Panc1 (cell line): ENCODE measurements at regions not wholly inside any gene's neighbourhood (a gene's known extent, or its start where the extent isn't known, plus 50 kb on each side); places are given as distances from the start of the nearest gene placed in this dataset.
"Not testable (repeated sequence)": the region's sequence is repeated elsewhere in the genome, so short reads cannot be mapped to it uniquely, and the experiment has no call there.

Source experiments
- ATAC-seq: fragments of 200-7000 bp; cut with Tn5 transposase; 2 replicates; pipeline ENCODE4 v1.9.1; 2020; ENCODE audit warnings: mild to moderate bottlenecking, moderate library complexity
- BruUV-seq: library from RNA; stranded (reverse); fragments of 400-500 nt; replicated peaks from 2 replicates; lab custom pipeline; 2021; lab: Mats Ljungman, UMichigan
- CTCF ChIA-PET: fragments of 300-600 bp; sonication (Branson Sonifier 250); formaldehyde crosslinking; loops from one replicate; lab custom pipeline; 2022; ENCODE audit warnings: antibody characterized with exemption; lab: Charles Lee
- POLR2A ChIA-PET: fragments of 300-600 bp; sonication (Branson Sonifier 250); formaldehyde crosslinking; loops from one replicate; lab custom pipeline; 2022; ENCODE audit warnings: antibody characterized with exemption; lab: Charles Lee
- DNase-seq: peaks from one replicate; pipeline ENCODE4 v3.0.0-alpha.2; 2010; ENCODE audit warnings: low read depth, low spot score
- H3K27ac ChIP-seq: 2 replicates; pipeline ENCODE4 v1.5.1; 2011; ENCODE audit warnings: mild to moderate bottlenecking, low read length, inconsistent platforms
- H3K27me3 ChIP-seq: fragments of 200-500 bp; sonication (Bioruptor generic); 2 replicates; pipeline ENCODE4 v1.6.0; 2014; ENCODE audit warnings: low read length, inconsistent platforms; ENCODE audit not compliant: control insufficient read depth, insufficient read depth
- H3K36me3 ChIP-seq: fragments of 200-500 bp; sonication (Bioruptor generic); 2 replicates; pipeline ENCODE4 v1.5.1; 2014; ENCODE audit warnings: inconsistent platforms, mild to moderate bottlenecking, low read length, moderate library complexity; ENCODE audit not compliant: control insufficient read depth, insufficient read depth
- H3K4me1 ChIP-seq: 2 replicates; pipeline ENCODE4 v1.5.1; 2011; ENCODE audit warnings: inconsistent platforms, mild to moderate bottlenecking, low read length, moderate library complexity; ENCODE audit not compliant: control insufficient read depth, insufficient read depth
- H3K4me3 ChIP-seq, 2 experiments: 2 replicates each; pipeline ENCODE4 v1.5.1; 2011 to 2012; ENCODE audit warnings: low read depth in 2 of 2, low read length in 2 of 2, mild to moderate bottlenecking in 2 of 2, inconsistent platforms in 1 of 2, moderate library complexity in 1 of 2
- H3K9me3 ChIP-seq: fragments of 200-500 bp; sonication (Bioruptor generic); 2 replicates; pipeline ENCODE4 v1.5.1; 2014; ENCODE audit warnings: low read depth, mild to moderate bottlenecking, inconsistent platforms, low read length, moderate library complexity; ENCODE audit not compliant: control insufficient read depth, insufficient read depth
- POLR2AphosphoS5 ChIP-seq: IDR thresholded peaks from 2 replicates; pipeline ENCODE4 v1.6.1; 2012; ENCODE audit warnings: mild to moderate bottlenecking, low read depth, low read length, moderate library complexity
- SIN3A ChIP-seq: IDR thresholded peaks from 2 replicates; pipeline ENCODE4 v1.6.1; 2012; ENCODE audit warnings: low read depth, mild to moderate bottlenecking, low read length, moderate library complexity, borderline replicate concordance; ENCODE audit not compliant: insufficient read depth
- TCF7L2 ChIP-seq: IDR thresholded peaks from 2 replicates; pipeline ENCODE4 v1.6.1; 2011; ENCODE audit warnings: mild to moderate bottlenecking, low read depth, low read length, inconsistent platforms
- in situ Hi-C: cut with HindIII; loops from 2 replicates; pipeline ENCODE4 v1.10.0; 2016; ENCODE audit warnings: low sequenced_read_pairs, low pct_unique_long_range_greater_than_20kb
- intact Hi-C: fragments of 100-400 bp; cut with micrococcal nuclease; formaldehyde crosslinking; loops from one replicate; pipeline ENCODE4 v1.10.0; 2022; ENCODE audit not compliant: unreplicated experiment
- TF ChIP-seq, protein P1 (sequence below), 2 experiments: IDR thresholded peaks; 2 replicates each; pipeline ENCODE4 v1.6.1; 2011 to 2012; ENCODE audit warnings: low read depth in 2 of 2, control low read depth in 1 of 2, low read length in 1 of 2, mild to moderate bottlenecking in 1 of 2, moderate library complexity in 1 of 2; ENCODE audit not compliant: insufficient read depth in 1 of 2
- TF ChIP-seq, protein P2 (sequence below): fragments of 450-650 bp; IDR thresholded peaks from 2 replicates; pipeline ENCODE4 v1.5.1; 2017; ENCODE audit warnings: mild to moderate bottlenecking

DNA sequence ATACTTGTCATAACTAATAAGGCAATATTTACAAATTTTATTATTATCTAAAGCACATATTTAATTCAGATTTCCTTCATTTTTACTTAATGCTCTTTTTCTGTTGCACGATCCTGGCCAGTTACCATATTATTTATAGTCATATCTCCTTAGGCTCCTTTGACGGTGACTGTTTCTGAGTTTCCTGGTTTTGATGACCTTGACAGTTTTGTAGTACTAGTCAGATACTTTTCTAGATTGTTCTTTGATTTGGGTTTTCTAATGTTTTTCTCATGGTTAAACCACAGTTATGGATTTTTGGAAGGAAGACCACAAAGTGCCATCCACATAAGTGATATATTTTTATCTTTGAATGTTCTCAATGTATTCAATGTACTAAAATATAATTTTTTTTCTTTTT, 171.0 kb upstream of the NANOGP8 start:
- in situ Hi-C loops: no loop called here
- Histone ChIP-seq H3K27ac (no peak overlapping the region), H3K4me3 (no peak overlapping the region), H3K27me3 (no peaks in the 10 kb centered on the region), H3K36me3 (no peaks in the 10 kb centered on the region), H3K9me3 (no peaks in the 10 kb centered on the region), H3K4me1 (no peaks in the 10 kb centered on the region)
- CTCF ChIA-PET: no interaction called here
- intact Hi-C loops: no loop called here
- no TSS peak for BruUV-seq
- ATAC-seq (no peak), DNase-seq (no peak)
- POLR2A ChIA-PET: no interaction called here
- TF ChIP-seq, protein P1, sequence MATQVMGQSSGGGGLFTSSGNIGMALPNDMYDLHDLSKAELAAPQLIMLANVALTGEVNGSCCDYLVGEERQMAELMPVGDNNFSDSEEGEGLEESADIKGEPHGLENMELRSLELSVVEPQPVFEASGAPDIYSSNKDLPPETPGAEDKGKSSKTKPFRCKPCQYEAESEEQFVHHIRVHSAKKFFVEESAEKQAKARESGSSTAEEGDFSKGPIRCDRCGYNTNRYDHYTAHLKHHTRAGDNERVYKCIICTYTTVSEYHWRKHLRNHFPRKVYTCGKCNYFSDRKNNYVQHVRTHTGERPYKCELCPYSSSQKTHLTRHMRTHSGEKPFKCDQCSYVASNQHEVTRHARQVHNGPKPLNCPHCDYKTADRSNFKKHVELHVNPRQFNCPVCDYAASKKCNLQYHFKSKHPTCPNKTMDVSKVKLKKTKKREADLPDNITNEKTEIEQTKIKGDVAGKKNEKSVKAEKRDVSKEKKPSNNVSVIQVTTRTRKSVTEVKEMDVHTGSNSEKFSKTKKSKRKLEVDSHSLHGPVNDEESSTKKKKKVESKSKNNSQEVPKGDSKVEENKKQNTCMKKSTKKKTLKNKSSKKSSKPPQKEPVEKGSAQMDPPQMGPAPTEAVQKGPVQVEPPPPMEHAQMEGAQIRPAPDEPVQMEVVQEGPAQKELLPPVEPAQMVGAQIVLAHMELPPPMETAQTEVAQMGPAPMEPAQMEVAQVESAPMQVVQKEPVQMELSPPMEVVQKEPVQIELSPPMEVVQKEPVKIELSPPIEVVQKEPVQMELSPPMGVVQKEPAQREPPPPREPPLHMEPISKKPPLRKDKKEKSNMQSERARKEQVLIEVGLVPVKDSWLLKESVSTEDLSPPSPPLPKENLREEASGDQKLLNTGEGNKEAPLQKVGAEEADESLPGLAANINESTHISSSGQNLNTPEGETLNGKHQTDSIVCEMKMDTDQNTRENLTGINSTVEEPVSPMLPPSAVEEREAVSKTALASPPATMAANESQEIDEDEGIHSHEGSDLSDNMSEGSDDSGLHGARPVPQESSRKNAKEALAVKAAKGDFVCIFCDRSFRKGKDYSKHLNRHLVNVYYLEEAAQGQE (IDR thresholded peaks at IDR 0.05; ENCODE audit: insufficient read depth in 1 of 2, low read depth in 2 of 2, low read length in 1 of 2): no peak
- TF ChIP-seq POLR2AphosphoS5: no peak

DNA sequence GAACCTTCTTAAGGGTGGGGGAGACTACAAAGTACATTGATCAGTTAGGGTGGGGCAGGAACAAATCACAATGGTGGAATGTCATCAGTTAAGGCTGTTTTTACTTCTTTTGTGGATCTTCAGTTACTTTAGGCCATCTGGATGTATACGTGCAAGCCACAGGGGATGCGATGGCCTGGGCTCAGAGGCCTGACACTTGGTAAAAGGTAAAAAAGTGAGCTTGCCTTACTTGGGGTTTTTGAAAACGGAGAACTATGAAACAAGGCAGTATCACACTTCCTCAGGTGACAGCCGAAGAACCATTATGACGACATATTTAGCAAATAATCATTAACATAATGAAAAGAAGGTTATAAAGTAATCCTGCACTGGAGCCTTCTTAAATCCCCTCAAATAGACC, 169.8 kb upstream of the NANOGP8 start:
- ATAC-seq, CTCF ChIA-PET, H3K36me3 ChIP-seq, in situ Hi-C loops, BruUV-seq, DNase-seq, H3K4me3 ChIP-seq, H3K9me3 ChIP-seq, intact Hi-C loops, POLR2A ChIA-PET, H3K27me3 ChIP-seq, H3K4me1 ChIP-seq, H3K27ac ChIP-seq: not testable (repeated sequence)

DNA sequence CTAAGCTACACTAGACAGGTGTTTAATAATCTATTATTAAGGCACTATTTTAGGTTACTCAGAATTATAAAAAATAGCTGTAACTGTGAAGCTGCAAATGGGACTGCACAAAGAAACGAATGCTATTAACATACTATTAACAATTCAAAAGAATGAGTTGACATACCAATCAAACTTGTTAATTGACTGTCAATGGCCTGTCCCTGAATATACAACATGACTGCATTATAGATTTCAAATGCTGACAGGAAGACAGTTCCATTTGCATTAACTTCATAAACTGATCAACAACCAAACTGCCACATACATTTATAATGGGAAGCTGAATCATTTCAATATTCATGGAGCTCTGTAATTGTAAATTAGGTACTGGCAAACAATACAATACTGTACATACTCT, 169.0 kb upstream of the NANOGP8 start:
- no peak for DNase-seq
- ATAC-seq: no peak
- Histone ChIP-seq H3K4me1 (no peaks in the 10 kb centered on the region), H3K36me3 (no peaks in the 10 kb centered on the region), H3K9me3 (no peaks in the 10 kb centered on the region), H3K27ac (no peak overlapping the region), H3K4me3 (no peak overlapping the region), H3K27me3 (no peaks in the 10 kb centered on the region)
- intact Hi-C loops: no loop called here
- CTCF ChIA-PET: no interaction called here
- in situ Hi-C loops: no loop called here
- no peak for TF ChIP-seq TCF7L2
- no peak for TF ChIP-seq POLR2AphosphoS5
- TF ChIP-seq, protein P1 (IDR thresholded peaks at IDR 0.05; ENCODE audit: insufficient read depth in 1 of 2, low read depth in 2 of 2, low read length in 1 of 2): no peak
- TF ChIP-seq SIN3A: no peak
- TF ChIP-seq, protein P2, sequence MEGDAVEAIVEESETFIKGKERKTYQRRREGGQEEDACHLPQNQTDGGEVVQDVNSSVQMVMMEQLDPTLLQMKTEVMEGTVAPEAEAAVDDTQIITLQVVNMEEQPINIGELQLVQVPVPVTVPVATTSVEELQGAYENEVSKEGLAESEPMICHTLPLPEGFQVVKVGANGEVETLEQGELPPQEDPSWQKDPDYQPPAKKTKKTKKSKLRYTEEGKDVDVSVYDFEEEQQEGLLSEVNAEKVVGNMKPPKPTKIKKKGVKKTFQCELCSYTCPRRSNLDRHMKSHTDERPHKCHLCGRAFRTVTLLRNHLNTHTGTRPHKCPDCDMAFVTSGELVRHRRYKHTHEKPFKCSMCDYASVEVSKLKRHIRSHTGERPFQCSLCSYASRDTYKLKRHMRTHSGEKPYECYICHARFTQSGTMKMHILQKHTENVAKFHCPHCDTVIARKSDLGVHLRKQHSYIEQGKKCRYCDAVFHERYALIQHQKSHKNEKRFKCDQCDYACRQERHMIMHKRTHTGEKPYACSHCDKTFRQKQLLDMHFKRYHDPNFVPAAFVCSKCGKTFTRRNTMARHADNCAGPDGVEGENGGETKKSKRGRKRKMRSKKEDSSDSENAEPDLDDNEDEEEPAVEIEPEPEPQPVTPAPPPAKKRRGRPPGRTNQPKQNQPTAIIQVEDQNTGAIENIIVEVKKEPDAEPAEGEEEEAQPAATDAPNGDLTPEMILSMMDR: no peak
- no TSS peak for BruUV-seq
- POLR2A ChIA-PET: interaction anchor here (0.6 kb wide), 1 partner anchor 46 kb away, joined by 3 read pairs; no protein-coding TSS in a partner anchor
